ENCODE measurements at regions not wholly inside any gene's neighbourhood (a gene's known extent, or its start where the extent isn't known, plus 50 kb on each side); places are given as distances from the start of the nearest gene placed in this dataset.

GRCh38 chr1:147850737-147851136 is 51.9 kb upstream of the GJA8 start:
- H3K9me3 ChIP-seq (ENCODE audit: insufficient read depth, low read depth, low read length) = no peaks in the 10 kb centered on the region
- H3K9ac ChIP-seq (ENCODE audit: low read length) = no peak overlapping the region
- Mint-ChIP-seq H3K27me3 (ENCODE audit: low read depth, unreplicated experiment) (no peaks in the 10 kb centered on the region), H3K36me3 (ENCODE audit: low read depth, unreplicated experiment) (no peaks in the 10 kb centered on the region), H3K4me3 (ENCODE audit: unreplicated experiment) (no peak overlapping the region), H3K27ac (ENCODE audit: unreplicated experiment) (peak overlapping the region; percentile 29), H3K9me3 (ENCODE audit: unreplicated experiment) (no peaks in the 10 kb centered on the region), H3K4me1 (ENCODE audit: low read depth, unreplicated experiment) (peaks cover 30% of the 10 kb centered on the region)
- no peaks in the 10 kb centered on the region for H3K27me3 ChIP-seq (ENCODE audit: insufficient read depth, low read length)
- H2AFZ ChIP-seq (ENCODE audit: low read depth, low read length) = no peak overlapping the region
- no peaks in the 10 kb centered on the region for H3K79me2 ChIP-seq (ENCODE audit: insufficient read depth, low read length)
- DNase-seq (ENCODE audit: low read depth) = no peak
- no peak overlapping the region for H3K4me2 ChIP-seq (ENCODE audit: low read length)
- H4K20me1 ChIP-seq (ENCODE audit: insufficient read depth, low read length) = no peaks in the 10 kb centered on the region
- H3K36me3 ChIP-seq (ENCODE audit: insufficient read depth, low read length) = no peaks in the 10 kb centered on the region
- FAIRE-seq = no peak
- no peaks in the 10 kb centered on the region for H3K4me1 ChIP-seq (ENCODE audit: insufficient read depth, low read length)
- TF ChIP-seq EZH2 (IDR thresholded peaks at IDR 0.05; ENCODE audit: insufficient read depth, low read length) (no peak), CTCF (IDR thresholded peaks at IDR 0.05; ENCODE audit: insufficient read depth, low read depth, low read length) (no peak)
- H3K27ac ChIP-seq (ENCODE audit: low read depth, low read length) = no peak overlapping the region
- H3K4me3 ChIP-seq (ENCODE audit: insufficient read depth, low read depth, low read length) = no peak overlapping the region

DNA sequence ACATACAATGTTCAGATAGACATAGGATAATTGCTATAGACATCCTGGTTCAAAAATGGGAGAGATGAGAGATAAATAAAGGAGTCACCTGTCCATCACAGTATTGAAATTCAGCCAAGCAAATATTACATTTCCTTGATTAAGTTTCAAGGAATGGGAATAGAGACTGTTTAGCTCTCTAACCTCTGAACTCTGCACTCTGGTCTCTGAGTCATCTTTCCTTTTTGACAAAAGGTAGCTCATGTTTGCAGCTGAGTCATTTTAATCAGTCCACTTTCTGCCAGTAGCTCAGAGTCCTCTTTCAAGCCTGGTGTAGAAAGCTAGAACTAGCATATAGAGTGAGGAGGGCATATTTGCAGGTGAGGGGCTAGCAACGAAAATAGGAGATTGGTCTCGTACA is 51.4 kb upstream of the GJA8 start:
- Mint-ChIP-seq H3K4me1 (ENCODE audit: low read depth, unreplicated experiment) (peaks cover 30% of the 10 kb centered on the region), H3K27me3 (ENCODE audit: low read depth, unreplicated experiment) (no peaks in the 10 kb centered on the region), H3K9me3 (ENCODE audit: unreplicated experiment) (no peaks in the 10 kb centered on the region), H3K4me3 (ENCODE audit: unreplicated experiment) (no peak overlapping the region), H3K27ac (ENCODE audit: unreplicated experiment) (peak overlapping the region; percentile 29), H3K36me3 (ENCODE audit: low read depth, unreplicated experiment) (no peaks in the 10 kb centered on the region)
- Histone ChIP-seq H3K36me3 (ENCODE audit: insufficient read depth, low read length) (no peaks in the 10 kb centered on the region), H3K9me3 (ENCODE audit: insufficient read depth, low read depth, low read length) (no peaks in the 10 kb centered on the region), H3K9ac (ENCODE audit: low read length) (no peak overlapping the region), H4K20me1 (ENCODE audit: insufficient read depth, low read length) (no peaks in the 10 kb centered on the region), H3K27ac (ENCODE audit: low read depth, low read length) (no peak overlapping the region), H3K27me3 (ENCODE audit: insufficient read depth, low read length) (no peaks in the 10 kb centered on the region), H3K4me2 (ENCODE audit: low read length) (no peak overlapping the region), H2AFZ (ENCODE audit: low read depth, low read length) (no peak overlapping the region), H3K4me1 (ENCODE audit: insufficient read depth, low read length) (no peaks in the 10 kb centered on the region), H3K79me2 (ENCODE audit: insufficient read depth, low read length) (no peaks in the 10 kb centered on the region), H3K4me3 (ENCODE audit: insufficient read depth, low read depth, low read length) (no peak overlapping the region)
- FAIRE-seq (no peak), DNase-seq (ENCODE audit: low read depth) (peak; percentile 25)
- TF ChIP-seq EZH2 (IDR thresholded peaks at IDR 0.05; ENCODE audit: insufficient read depth, low read length) (no peak), CTCF (IDR thresholded peaks at IDR 0.05; ENCODE audit: insufficient read depth, low read depth, low read length) (no peak)

DNA sequence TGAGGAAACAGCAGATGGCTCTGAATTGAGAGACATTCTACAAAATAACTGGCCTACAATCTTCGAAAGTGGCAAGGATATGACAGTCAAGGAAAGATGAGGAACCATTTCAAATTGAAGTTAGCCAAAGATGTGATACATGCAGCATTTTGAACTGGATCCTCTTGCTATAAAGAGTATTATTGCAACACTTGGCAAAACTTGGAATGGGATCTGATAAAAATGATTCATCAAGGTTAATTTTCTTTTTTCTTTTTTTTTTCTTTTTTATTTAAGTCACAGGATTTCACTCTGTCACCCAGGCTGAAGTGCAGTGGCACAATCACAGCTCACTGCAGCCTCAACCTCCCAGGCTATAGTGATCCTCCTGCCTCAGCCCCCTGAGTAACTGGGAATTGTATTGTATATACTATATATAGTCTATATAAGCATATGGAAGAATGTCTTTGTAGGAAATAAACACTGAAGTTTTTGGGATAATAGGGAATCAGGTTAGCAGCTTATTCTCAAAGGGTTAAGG is 49.8 kb upstream of the GJA8 start:
- H3K27ac Mint-ChIP-seq (ENCODE audit: unreplicated experiment) = no peak overlapping the region
- FAIRE-seq (no peak), DNase-seq (ENCODE audit: low read depth) (no peak)
- H2AFZ ChIP-seq (ENCODE audit: low read depth, low read length) = no peak overlapping the region
- no peak for TF ChIP-seq CTCF (IDR thresholded peaks at IDR 0.05; ENCODE audit: insufficient read depth, low read depth, low read length)
- no peak for TF ChIP-seq EZH2 (IDR thresholded peaks at IDR 0.05; ENCODE audit: insufficient read depth, low read length)
- H3K4me2 ChIP-seq (ENCODE audit: low read length) = no peak overlapping the region
- H3K9me3 Mint-ChIP-seq (ENCODE audit: unreplicated experiment) = no peaks in the 10 kb centered on the region
- H3K36me3 ChIP-seq (ENCODE audit: insufficient read depth, low read length) = no peaks in the 10 kb centered on the region
- H3K4me1 ChIP-seq (ENCODE audit: insufficient read depth, low read length) = no peaks in the 10 kb centered on the region
- H3K36me3 Mint-ChIP-seq (ENCODE audit: low read depth, unreplicated experiment) = no peaks in the 10 kb centered on the region
- H3K27me3 Mint-ChIP-seq (ENCODE audit: low read depth, unreplicated experiment) = no peaks in the 10 kb centered on the region
- H3K4me3 ChIP-seq (ENCODE audit: insufficient read depth, low read depth, low read length) = no peak overlapping the region
- peaks cover 30% of the 10 kb centered on the region for H3K4me1 Mint-ChIP-seq (ENCODE audit: low read depth, unreplicated experiment)
- no peak overlapping the region for H3K27ac ChIP-seq (ENCODE audit: low read depth, low read length)
- no peak overlapping the region for H3K9ac ChIP-seq (ENCODE audit: low read length)
- H3K9me3 ChIP-seq (ENCODE audit: insufficient read depth, low read depth, low read length) = no peaks in the 10 kb centered on the region
- no peak overlapping the region for H3K4me3 Mint-ChIP-seq (ENCODE audit: unreplicated experiment)
- H3K79me2 ChIP-seq (ENCODE audit: insufficient read depth, low read length) = no peaks in the 10 kb centered on the region
- no peaks in the 10 kb centered on the region for H4K20me1 ChIP-seq (ENCODE audit: insufficient read depth, low read length)
- H3K27me3 ChIP-seq (ENCODE audit: insufficient read depth, low read length) = no peaks in the 10 kb centered on the region

All from astrocyte (in vitro differentiated cells and primary cell).